ENCODE measurements at regions not wholly inside any gene's neighbourhood (a gene's known extent, or its start where the extent isn't known, plus 50 kb on each side); places are given as distances from the start of the nearest gene placed in this dataset.

- H3K79me2 ChIP-seq (ENCODE audit: control insufficient read depth, insufficient read depth, low read length), result no peaks in the 10 kb centered on the region
- no peaks in the 10 kb centered on the region for H3K36me3 ChIP-seq (ENCODE audit: control insufficient read depth, insufficient read depth, low read length)
- WGBS (ENCODE audit: insufficient coverage, low coverage, missing lambda C conversion rate), result 0% methylated on average over 1 of the region's 1 CpG
- no peaks in the 10 kb centered on the region for H4K20me1 ChIP-seq (replicated peaks; ENCODE audit: control insufficient read depth, insufficient read depth, low read length)
- H3K4me3 ChIP-seq, result no peak overlapping the region
- no peak overlapping the region for H3K4me2 ChIP-seq (ENCODE audit: insufficient read depth, low read length)
- ATAC-seq, result no peak
- in situ Hi-C loops (cut with MboI) (no loop called here), intact Hi-C loops (cut with micrococcal nuclease) (no loop called here)
- H3K4me1 ChIP-seq (replicated peaks in 1 of 2; ENCODE audit: control insufficient read depth in 2 of 2, insufficient read depth in 2 of 2, low read length in 2 of 2), result no peaks in the 10 kb centered on the region
- H3K9ac ChIP-seq (ENCODE audit: insufficient read depth in 1 of 2, low read depth in 2 of 2, low read length in 2 of 2), result no peak overlapping the region
- TF ChIP-seq, protein P1, sequence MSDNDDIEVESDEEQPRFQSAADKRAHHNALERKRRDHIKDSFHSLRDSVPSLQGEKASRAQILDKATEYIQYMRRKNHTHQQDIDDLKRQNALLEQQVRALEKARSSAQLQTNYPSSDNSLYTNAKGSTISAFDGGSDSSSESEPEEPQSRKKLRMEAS (CRISPR knock-in tag; IDR thresholded peaks at IDR 0.05), result no peak
- TF ChIP-seq SPI1 (IDR thresholded peaks at IDR 0.05; ENCODE audit: borderline replicate concordance, low read depth, low read length), result no peak
- no peaks in the 10 kb centered on the region for H3K27me3 ChIP-seq (ENCODE audit: control insufficient read depth in 2 of 2, insufficient read depth in 2 of 2, low read length in 2 of 2)
- H3K9me3 ChIP-seq (replicated peaks; ENCODE audit: control insufficient read depth, insufficient read depth, low read depth, low read length), result no peaks in the 10 kb centered on the region
- no peak overlapping the region for H2AFZ ChIP-seq (ENCODE audit: low read depth, low read length)
- FAIRE-seq, result no peak
- BruUV-seq (replicated peaks), result no TSS peak
- ChIA-PET POLR2A (no interaction called here), CTCF (ENCODE audit: low intra/inter-chr PET ratio) (no interaction called here)
- no peak overlapping the region for H3K27ac ChIP-seq (ENCODE audit: extremely low read depth, low read depth, low read length)
- no peak for DNase-seq (ENCODE audit: extremely low read depth in 1 of 4, low spot score in 3 of 4)
- H3K9me1 ChIP-seq (ENCODE audit: control insufficient read depth, insufficient read depth, low read length), result no peaks in the 10 kb centered on the region
These were observed 478.9 kb downstream of the HTR1A start for GRCh38 chr5:63483338-63483737.

- H2AFZ ChIP-seq (ENCODE audit: low read depth, low read length), result no peak overlapping the region
These were observed 488.8 kb downstream of the HTR1A start for GRCh38 chr5:63473335-63473967.

More at GRCh38 chr5:63473335-63473967, 488.8 kb downstream of the HTR1A start:
- POLR2A ChIA-PET, result no interaction called here
- Histone ChIP-seq H3K9ac (ENCODE audit: insufficient read depth in 1 of 2, low read depth in 2 of 2, low read length in 2 of 2) (no peak overlapping the region), H3K4me3 (no peak overlapping the region), H3K27me3 (ENCODE audit: control insufficient read depth in 2 of 2, insufficient read depth in 2 of 2, low read length in 2 of 2) (no peaks in the 10 kb centered on the region), H3K36me3 (ENCODE audit: control insufficient read depth, insufficient read depth, low read length) (no peaks in the 10 kb centered on the region), H4K20me1 (replicated peaks; ENCODE audit: control insufficient read depth, insufficient read depth, low read length) (no peaks in the 10 kb centered on the region), H3K9me3 (replicated peaks; ENCODE audit: control insufficient read depth, insufficient read depth, low read depth, low read length) (no peaks in the 10 kb centered on the region; the same call in 1 of the 2 replicates), H3K4me2 (ENCODE audit: insufficient read depth, low read length) (no peak overlapping the region), H3K79me2 (ENCODE audit: control insufficient read depth, insufficient read depth, low read length) (no peaks in the 10 kb centered on the region), H3K9me1 (ENCODE audit: control insufficient read depth, insufficient read depth, low read length) (no peaks in the 10 kb centered on the region), H3K4me1 (replicated peaks in 1 of 2; ENCODE audit: control insufficient read depth in 2 of 2, insufficient read depth in 2 of 2, low read length in 2 of 2) (no peaks in the 10 kb centered on the region), H3K27ac (ENCODE audit: extremely low read depth, low read depth, low read length) (no peak overlapping the region)
- FAIRE-seq, result no peak
- no peak for DNase-seq (ENCODE audit: extremely low read depth in 1 of 4, low spot score in 3 of 4)
- intact Hi-C loops (cut with micrococcal nuclease) (no loop called here), in situ Hi-C loops (cut with MboI) (no loop called here)
- CTCF ChIA-PET (ENCODE audit: low intra/inter-chr PET ratio), result no interaction called here
- no TSS peak for BruUV-seq (replicated peaks)
- 0% methylated on average over 1 of the region's 1 CpG for WGBS (ENCODE audit: insufficient coverage, low coverage, missing lambda C conversion rate)
- no peak for ATAC-seq
- TF ChIP-seq DLX4 (CRISPR knock-in tag; IDR thresholded peaks at IDR 0.05) (no peak), SREBF1 (IDR thresholded peaks at IDR 0.05; ENCODE audit: borderline replicate concordance, low read depth, low read length) (no peak), TARDBP (IDR thresholded peaks at IDR 0.05) (no peak), ZNF280A (IDR thresholded peaks at IDR 0.05; ENCODE audit: low read depth, partially characterized antibody) (no peak)

All from K562 (cell line).